DND-41 (cell line): ENCODE measurements at regions not wholly inside any gene's neighbourhood (a gene's known extent, or its start where the extent isn't known, plus 50 kb on each side); places are given as distances from the start of the nearest gene placed in this dataset.

Experiments used
- CTCF ChIP-seq: IDR thresholded peaks from 2 replicates; pipeline ENCODE4 v1.5.1; 2012; ENCODE audit warnings: borderline replicate concordance, low read length, moderate library complexity, mild to moderate bottlenecking; ENCODE audit not compliant: poor library complexity, severe bottlenecking; ENCODE audit errors: extremely low read depth
- EZH2 ChIP-seq: IDR thresholded peaks from 3 replicates; pipeline ENCODE4 v1.6.1; 2012; ENCODE audit warnings: borderline replicate concordance, low read depth, mild to moderate bottlenecking, moderate library complexity, low read length, inconsistent platforms; ENCODE audit not compliant: severe bottlenecking

- TF ChIP-seq CTCF: no peak
- no peak for TF ChIP-seq EZH2
Observed at GRCh38 chr17:71067669-71068407, 898.5 kb downstream of the KCNJ2 start.
